ENCODE measurements at regions not wholly inside any gene's neighbourhood (a gene's known extent, or its start where the extent isn't known, plus 50 kb on each side); places are given as distances from the start of the nearest gene placed in this dataset.

DNA sequence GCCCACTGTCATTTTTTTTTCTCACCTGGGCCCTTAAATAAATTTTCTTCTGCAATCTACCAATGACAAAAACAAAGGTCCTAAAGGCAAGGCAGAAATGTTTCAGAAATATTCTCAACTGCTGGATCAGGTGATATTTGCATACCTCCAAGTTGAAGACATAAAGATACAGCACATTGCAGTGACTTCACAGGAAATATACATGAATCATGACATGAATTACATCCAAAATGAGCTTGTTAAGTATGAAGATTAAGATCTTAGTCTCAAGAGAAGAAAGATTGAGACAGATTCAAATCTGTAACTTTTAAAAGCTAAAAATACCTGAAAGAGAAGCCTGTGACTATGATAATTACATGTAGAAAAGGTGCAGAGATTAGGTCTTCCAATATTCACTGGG, 207.8 kb downstream of the SIPA1L2 start:
- TF ChIP-seq SP1 (IDR thresholded peaks at IDR 0.05; ENCODE audit: low read depth, low read length), result no peak
- TF ChIP-seq, protein P1, sequence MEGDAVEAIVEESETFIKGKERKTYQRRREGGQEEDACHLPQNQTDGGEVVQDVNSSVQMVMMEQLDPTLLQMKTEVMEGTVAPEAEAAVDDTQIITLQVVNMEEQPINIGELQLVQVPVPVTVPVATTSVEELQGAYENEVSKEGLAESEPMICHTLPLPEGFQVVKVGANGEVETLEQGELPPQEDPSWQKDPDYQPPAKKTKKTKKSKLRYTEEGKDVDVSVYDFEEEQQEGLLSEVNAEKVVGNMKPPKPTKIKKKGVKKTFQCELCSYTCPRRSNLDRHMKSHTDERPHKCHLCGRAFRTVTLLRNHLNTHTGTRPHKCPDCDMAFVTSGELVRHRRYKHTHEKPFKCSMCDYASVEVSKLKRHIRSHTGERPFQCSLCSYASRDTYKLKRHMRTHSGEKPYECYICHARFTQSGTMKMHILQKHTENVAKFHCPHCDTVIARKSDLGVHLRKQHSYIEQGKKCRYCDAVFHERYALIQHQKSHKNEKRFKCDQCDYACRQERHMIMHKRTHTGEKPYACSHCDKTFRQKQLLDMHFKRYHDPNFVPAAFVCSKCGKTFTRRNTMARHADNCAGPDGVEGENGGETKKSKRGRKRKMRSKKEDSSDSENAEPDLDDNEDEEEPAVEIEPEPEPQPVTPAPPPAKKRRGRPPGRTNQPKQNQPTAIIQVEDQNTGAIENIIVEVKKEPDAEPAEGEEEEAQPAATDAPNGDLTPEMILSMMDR (IDR thresholded peaks at IDR 0.05; ENCODE audit: control extremely low read depth in 1 of 3, insufficient read depth in 1 of 3, low read depth in 1 of 3, low read length in 3 of 3), result no peak
- no peak for TF ChIP-seq POLR2A (IDR thresholded peaks at IDR 0.05; ENCODE audit: control extremely low read depth in 1 of 2, low read depth in 2 of 2, low read length in 2 of 2)
- TF ChIP-seq SUZ12 (IDR thresholded peaks at IDR 0.05; ENCODE audit: low read length), result no peak

All from H1 (cell line).